ENCODE measurements at regions not wholly inside any gene's neighbourhood (a gene's known extent, or its start where the extent isn't known, plus 50 kb on each side); places are given as distances from the start of the nearest gene placed in this dataset.

GRCh38 chr6:21893793-21894192 lies 300.2 kb downstream of the SOX4 start:
- DNase-seq (ENCODE audit: low read depth, low spot score) (no peak), FAIRE-seq (no peak)
- no TSS peak for BruUV-seq (replicated peaks)
- Histone ChIP-seq H3K27me3 (ENCODE audit: control insufficient read depth in 2 of 2, insufficient read depth in 2 of 2, low read length in 2 of 2) (no peaks in the 10 kb centered on the region), H3K9me1 (replicated peaks; ENCODE audit: control insufficient read depth, extremely low read depth, insufficient read depth, low read length) (no peaks in the 10 kb centered on the region), H3K4me3 (replicated peaks in 1 of 3; ENCODE audit: insufficient read depth in 1 of 3, low read depth in 1 of 3, low read length in 3 of 3) (no peak overlapping the region), H3K27ac (ENCODE audit: insufficient read depth, low read depth, low read length) (no peak overlapping the region), H2AFZ (ENCODE audit: low read depth, low read length) (no peak overlapping the region), H3K4me2 (ENCODE audit: insufficient read depth, low read length) (no peak overlapping the region), H3K36me3 (ENCODE audit: control insufficient read depth in 2 of 2, extremely low read depth in 1 of 2, insufficient read depth in 2 of 2, low read length in 2 of 2) (no peaks in the 10 kb centered on the region), H3K4me1 (ENCODE audit: control insufficient read depth, extremely low read depth, insufficient read depth, low read length) (peaks cover 4% of the 10 kb centered on the region), H3K79me2 (ENCODE audit: control insufficient read depth, insufficient read depth, low read length) (no peaks in the 10 kb centered on the region), H3K9ac (replicated peaks; ENCODE audit: extremely low read depth, insufficient read depth, low read length) (no peak overlapping the region), H3K9me3 (replicated peaks; ENCODE audit: control insufficient read depth, insufficient read depth, low read length) (no peaks in the 10 kb centered on the region), H4K20me1 (replicated peaks; ENCODE audit: control insufficient read depth, extremely low read depth, insufficient read depth, low read length) (no peaks in the 10 kb centered on the region)
- ChIA-PET CTCF (no interaction called here), POLR2A (interaction anchor here (0.7 kb wide), 1 partner anchor 300 kb away, joined by 3 read pairs; the partner anchor contains the start of gene SOX4)
- intact Hi-C loops (cut with micrococcal nuclease) (no loop called here), dilution Hi-C loops (cut with MboI; ENCODE audit: extremely low pct_ligation_motif_present, low sequenced_read_pairs) (no loop called here)
- TF ChIP-seq POLR2AphosphoS5 (IDR thresholded peaks at IDR 0.05; ENCODE audit: insufficient read depth, low read depth, low read length) (no peak), MAX (IDR thresholded peaks at IDR 0.05; ENCODE audit: insufficient read depth, insufficient read length) (no peak), MYC (IDR thresholded peaks at IDR 0.05; ENCODE audit: low read depth, low read length) (no peak), POLR2A (IDR thresholded peaks at IDR 0.05; ENCODE audit: low read depth, low read length) (no peak), GATA2 (IDR thresholded peaks at IDR 0.05; ENCODE audit: insufficient read depth, insufficient read length, low read depth, low read length) (no peak)

- Histone ChIP-seq H2AFZ (ENCODE audit: low read depth, low read length) (no peak overlapping the region), H3K27ac (ENCODE audit: insufficient read depth, low read depth, low read length) (no peak overlapping the region), H3K4me1 (ENCODE audit: control insufficient read depth, extremely low read depth, insufficient read depth, low read length) (peaks cover 4% of the 10 kb centered on the region), H3K9ac (replicated peaks; ENCODE audit: extremely low read depth, insufficient read depth, low read length) (no peak overlapping the region), H3K4me2 (ENCODE audit: insufficient read depth, low read length) (no peak overlapping the region), H3K4me3 (replicated peaks in 1 of 3; ENCODE audit: insufficient read depth in 1 of 3, low read depth in 1 of 3, low read length in 3 of 3) (no peak overlapping the region), H3K79me2 (ENCODE audit: control insufficient read depth, insufficient read depth, low read length) (no peaks in the 10 kb centered on the region), H3K9me3 (replicated peaks; ENCODE audit: control insufficient read depth, insufficient read depth, low read length) (no peaks in the 10 kb centered on the region), H3K36me3 (ENCODE audit: control insufficient read depth in 2 of 2, extremely low read depth in 1 of 2, insufficient read depth in 2 of 2, low read length in 2 of 2) (no peaks in the 10 kb centered on the region), H3K27me3 (ENCODE audit: control insufficient read depth in 2 of 2, insufficient read depth in 2 of 2, low read length in 2 of 2) (no peaks in the 10 kb centered on the region), H4K20me1 (replicated peaks; ENCODE audit: control insufficient read depth, extremely low read depth, insufficient read depth, low read length) (no peaks in the 10 kb centered on the region), H3K9me1 (replicated peaks; ENCODE audit: control insufficient read depth, extremely low read depth, insufficient read depth, low read length) (no peaks in the 10 kb centered on the region)
- intact Hi-C loops (cut with micrococcal nuclease) (no loop called here), dilution Hi-C loops (cut with MboI; ENCODE audit: extremely low pct_ligation_motif_present, low sequenced_read_pairs) (no loop called here)
- no TSS peak for BruUV-seq (replicated peaks)
- FAIRE-seq: no peak
- CTCF ChIA-PET: no interaction called here
- no peak for DNase-seq (ENCODE audit: low read depth, low spot score)
- POLR2A ChIA-PET: no interaction called here
- TF ChIP-seq POLR2A (IDR thresholded peaks at IDR 0.05; ENCODE audit: low read depth, low read length) (no peak), CTCF (IDR thresholded peaks at IDR 0.05; ENCODE audit: extremely low read depth in 1 of 2, insufficient read depth in 1 of 2, low read depth in 1 of 2, low read length in 2 of 2) (no peak), MYC (IDR thresholded peaks at IDR 0.05; ENCODE audit: low read depth, low read length) (no peak), GATA2 (IDR thresholded peaks at IDR 0.05; ENCODE audit: insufficient read depth, insufficient read length, low read depth, low read length) (no peak)
Measured at GRCh38 chr6:21895555-21895954, 302.0 kb downstream of the SOX4 start.

Measured in endothelial cell of umbilical vein (primary cell).